HCT116 (cell line): ENCODE measurements at regions not wholly inside any gene's neighbourhood (a gene's known extent, or its start where the extent isn't known, plus 50 kb on each side); places are given as distances from the start of the nearest gene placed in this dataset.

Experiments
- ATAC-seq: fragments of 200-7000 bp; cut with Tn5 transposase; 2 replicates; pipeline ENCODE4 v1.9.1; 2020; ENCODE audit warnings: mild to moderate bottlenecking, moderate library complexity
- BruUV-seq: library from RNA; stranded (reverse); fragments of 400-500 nt; replicated peaks from 2 replicates; lab custom pipeline; 2021; lab: Mats Ljungman, UMichigan
- CTCF ChIA-PET: fragments of 300-600 bp; sonication (Branson Sonifier 250); formaldehyde crosslinking; loops from one replicate; lab custom pipeline; 2021; ENCODE audit warnings: antibody characterized with exemption; lab: Charles Lee
- POLR2A ChIA-PET: fragments of 300-600, 350-600 bp; sonication (Branson Sonifier 250); formaldehyde crosslinking; loops from one replicate; lab custom pipeline; 2021; ENCODE audit warnings: antibody characterized with exemption; lab: Charles Lee
- RAD21 ChIA-PET, 2 experiments: fragments of 300-600 bp; sonication (Branson Sonifier 250); formaldehyde crosslinking; loops; one replicate each; lab custom pipeline; 2023; ENCODE audit warnings: low total read pairs in 2 of 2; ENCODE audit not compliant: uncharacterized antibody in 2 of 2, unreplicated experiment in 2 of 2, low non-redundant PET in 1 of 2; lab: Charles Lee
- DNase-seq: peaks from one replicate; pipeline ENCODE4 v3.0.0-alpha.2; 2010; ENCODE audit warnings: low read depth, low spot score
- H2AFZ ChIP-seq: fragments of 200-600 bp; shearing (Covaris generic), sonication (generic); 2 replicates; pipeline ENCODE4 v1.6.1; 2017; ENCODE audit warnings: low read depth, mixed run types, mixed read lengths, antibody characterized with exemption, low read length; ENCODE audit not compliant: poor library complexity, severe bottlenecking
- H3K27ac ChIP-seq: 2 replicates; pipeline ENCODE4 v1.5.1; 2012; ENCODE audit warnings: low read depth, low read length
- H3K27me3 ChIP-seq: fragments of 200-600 bp; sonication (generic); 2 replicates; pipeline ENCODE4 v1.6.1; 2016; ENCODE audit warnings: mixed run types, low read length, mixed read lengths; ENCODE audit not compliant: insufficient read depth
- H3K36me3 ChIP-seq, 2 experiments: fragments of 200-500 bp in 1 of 2; fragments of 200-600 bp in 1 of 2; sonication (Bioruptor generic) in 1 of 2; sonication (generic) in 1 of 2; 2 replicates each; pipeline versions ENCODE4 v1.5.1 to v1.6.1; 2014 to 2016; ENCODE audit warnings: low read length in 2 of 2, inconsistent platforms in 1 of 2, mixed read lengths in 1 of 2, mixed run types in 1 of 2; ENCODE audit not compliant: insufficient read depth in 2 of 2, control insufficient read depth in 1 of 2
- H3K4me1 ChIP-seq, 2 experiments: fragments of 200-600 bp in 1 of 2; sonication (generic) in 1 of 2; 2 replicates each; pipeline versions ENCODE4 v1.5.1 to v1.6.1; 2012 to 2017; ENCODE audit warnings: low read length in 2 of 2, inconsistent platforms in 1 of 2, mild to moderate bottlenecking in 1 of 2, mixed read lengths in 1 of 2, mixed run types in 1 of 2, moderate library complexity in 1 of 2; ENCODE audit not compliant: insufficient read depth in 2 of 2, control insufficient read depth in 1 of 2
- H3K4me2 ChIP-seq: fragments of 200-600 bp; sonication (generic); 2 replicates; pipeline ENCODE4 v1.6.1; 2017; ENCODE audit warnings: mixed run types, low read length, mixed read lengths
- H3K4me3 ChIP-seq, 2 experiments: fragments of 200-600 bp in 1 of 2; sonication (generic) in 1 of 2; replicated peaks in 1 of 2; 2 replicates each; pipeline ENCODE4 v1.5.1; 2011 to 2016; ENCODE audit warnings: low read length in 2 of 2, control low read depth in 1 of 2, low read depth in 1 of 2, mild to moderate bottlenecking in 1 of 2, mixed read lengths in 1 of 2, mixed run types in 1 of 2
- H3K79me2 ChIP-seq: fragments of 200-600 bp; sonication (generic); 2 replicates; pipeline ENCODE4 v1.6.1; 2017; ENCODE audit warnings: mild to moderate bottlenecking, mixed run types, low read length, moderate library complexity, mixed read lengths; ENCODE audit not compliant: insufficient read depth
- H3K9ac ChIP-seq: fragments of 200-600 bp; sonication (generic); 2 replicates; pipeline ENCODE4 v1.6.1; 2016; ENCODE audit warnings: low read length, mixed read lengths
- H3K9me2 ChIP-seq: fragments of 200-600 bp; sonication (generic), shearing (Covaris generic); 2 replicates; pipeline ENCODE4 v1.6.1; 2017; ENCODE audit warnings: mixed run types, mild to moderate bottlenecking, moderate library complexity; ENCODE audit not compliant: insufficient read depth
- H3K9me3 ChIP-seq, 2 experiments: fragments of 200-500 bp in 1 of 2; fragments of 200-600 bp in 1 of 2; sonication (Bioruptor generic) in 1 of 2; sonication (generic) in 1 of 2; 2 replicates each; pipeline ENCODE4 v1.6.1; 2014 to 2017; ENCODE audit warnings: low read length in 2 of 2, mixed read lengths in 2 of 2, inconsistent platforms in 1 of 2, low read depth in 1 of 2, mild to moderate bottlenecking in 1 of 2, mixed run types in 1 of 2, moderate library complexity in 1 of 2; ENCODE audit not compliant: control insufficient read depth in 1 of 2, insufficient read depth in 1 of 2
- H4K20me1 ChIP-seq: fragments of 200-600 bp; sonication (generic), shearing (Covaris generic); 2 replicates; pipeline ENCODE4 v1.6.1; 2017; ENCODE audit warnings: mixed run types, mild to moderate bottlenecking, moderate library complexity; ENCODE audit not compliant: insufficient read depth
- CBX3 ChIP-seq: IDR thresholded peaks from 2 replicates; pipeline ENCODE4 v1.6.1; 2012; ENCODE audit warnings: low read depth
- CEBPB ChIP-seq: IDR thresholded peaks from 2 replicates; pipeline ENCODE4 v1.6.1; 2012; ENCODE audit warnings: low read depth
- CTCF ChIP-seq, 3 experiments: fragments of 200-600 bp in 1 of 3; sonication (generic) in 1 of 3; IDR thresholded peaks in 2 of 3; conservative IDR thresholded peaks in 1 of 3; 2 replicates each; pipeline ENCODE4 v1.5.1; 2012 to 2017; ENCODE audit warnings: low read depth in 2 of 3, low read length in 2 of 3, antibody characterized with exemption in 1 of 3, borderline replicate concordance in 1 of 3, control low read depth in 1 of 3, mild to moderate bottlenecking in 1 of 3, mixed read lengths in 1 of 3, mixed run types in 1 of 3, moderate library complexity in 1 of 3; ENCODE audit not compliant: insufficient read depth in 1 of 3
- EGR1 ChIP-seq: IDR thresholded peaks from 2 replicates; pipeline ENCODE4 v1.6.1; 2012; ENCODE audit warnings: low read depth
- ELF1 ChIP-seq: IDR thresholded peaks from 2 replicates; pipeline ENCODE4 v1.6.1; 2012; ENCODE audit warnings: low read depth, borderline replicate concordance
- EZH2 ChIP-seq: fragments of 200-600 bp; sonication (generic); IDR thresholded peaks from 2 replicates; pipeline ENCODE4 v1.6.1; 2017; ENCODE audit warnings: antibody characterized with exemption, mixed run types
- EZH2phosphoT487 ChIP-seq: fragments of 200-600 bp; IDR thresholded peaks from 2 replicates; pipeline ENCODE4 v1.6.1; 2018; ENCODE audit warnings: antibody characterized with exemption, borderline replicate concordance
- FOSL1 ChIP-seq: IDR thresholded peaks from 2 replicates; pipeline ENCODE4 v1.6.1; 2012; ENCODE audit warnings: low read depth
- MAX ChIP-seq: IDR thresholded peaks from 2 replicates; pipeline ENCODE4 v1.6.1; 2012
- POLR2A ChIP-seq: IDR thresholded peaks from 2 replicates; pipeline ENCODE4 v1.7.0; 2011; ENCODE audit warnings: borderline replicate concordance; ENCODE audit not compliant: insufficient read depth, insufficient read length; ENCODE audit errors: extremely low read depth
- POLR2AphosphoS5 ChIP-seq: IDR thresholded peaks from 2 replicates; pipeline ENCODE4 v1.6.1; 2011; ENCODE audit warnings: mild to moderate bottlenecking, low read depth, low read length, moderate library complexity
- SIN3A ChIP-seq: IDR thresholded peaks from 2 replicates; pipeline ENCODE4 v1.6.1; 2012; ENCODE audit warnings: low read depth
- SP1 ChIP-seq: IDR thresholded peaks from 2 replicates; pipeline ENCODE4 v1.6.1; 2012; ENCODE audit warnings: low read depth
- TCF7L2 ChIP-seq: IDR thresholded peaks from 2 replicates; pipeline ENCODE4 v1.7.0; 2011; ENCODE audit warnings: borderline replicate concordance, inconsistent platforms; ENCODE audit not compliant: insufficient read depth, insufficient read length; ENCODE audit errors: extremely low read depth
- YY1 ChIP-seq: IDR thresholded peaks from 2 replicates; pipeline ENCODE4 v1.6.1; 2011; ENCODE audit warnings: low read length, low read depth, moderate library complexity, mild to moderate bottlenecking; ENCODE audit not compliant: insufficient replicate concordance; ENCODE audit errors: extremely low read depth
- ZFX ChIP-seq: fragments of 450-650 bp; IDR thresholded peaks from 2 replicates; pipeline ENCODE4 v1.6.1; 2017
- ZNF274 ChIP-seq: fragments of 200-500 bp; sonication (Bioruptor generic); IDR thresholded peaks from 2 replicates; pipeline ENCODE4 v1.6.1; 2014; ENCODE audit warnings: mild to moderate bottlenecking, low read depth, low read length, inconsistent platforms
- intact Hi-C: fragments of 100-400 bp; cut with micrococcal nuclease; formaldehyde crosslinking; loops from 2 replicates; pipeline ENCODE4 v1.10.0; 2022
- TF ChIP-seq, protein P1 (sequence below): IDR thresholded peaks from 2 replicates; pipeline ENCODE4 v1.6.1; 2011; ENCODE audit warnings: mild to moderate bottlenecking, low read length, moderate library complexity; ENCODE audit not compliant: insufficient replicate concordance; ENCODE audit errors: extremely low read depth

GRCh38 chr4:59671037-59671436 lies 1529.1 kb upstream of the ADGRL3 start:
- ChIA-PET POLR2A (no interaction called here), RAD21 (no interaction called here), CTCF (no interaction called here)
- H3K27me3 ChIP-seq: no peaks in the 10 kb centered on the region
- no peaks in the 10 kb centered on the region for H3K36me3 ChIP-seq
- H3K9me3 ChIP-seq: peaks cover 0 to 13% of the 10 kb centered on the region in 2 experiments; a peak in 2 of 4 replicates
- no peak overlapping the region for H3K27ac ChIP-seq
- H2AFZ ChIP-seq: no peak overlapping the region
- H3K9me2 ChIP-seq: no peaks in the 10 kb centered on the region
- no peak for TF ChIP-seq EGR1
- no peak for TF ChIP-seq ZNF274
- TF ChIP-seq CEBPB: no peak
- no peak for TF ChIP-seq POLR2A
- TF ChIP-seq EZH2: no peak
- TF ChIP-seq EZH2phosphoT487: no peak
- no peak for TF ChIP-seq FOSL1
- no peak for TF ChIP-seq CTCF (IDR thresholded peaks at IDR 0.05 in 2 of 3, conservative IDR thresholded peaks at IDR 0.05 in 1 of 3; ENCODE audit: borderline replicate concordance in 1 of 3, insufficient read depth in 1 of 3, low read depth in 2 of 3, low read length in 2 of 3)
- TF ChIP-seq TCF7L2: no peak
- no peak for TF ChIP-seq MAX
- no peak for TF ChIP-seq SIN3A
- TF ChIP-seq SP1: no peak
- TF ChIP-seq ELF1: no peak
- no peak for TF ChIP-seq POLR2AphosphoS5
- TF ChIP-seq, protein P1, sequence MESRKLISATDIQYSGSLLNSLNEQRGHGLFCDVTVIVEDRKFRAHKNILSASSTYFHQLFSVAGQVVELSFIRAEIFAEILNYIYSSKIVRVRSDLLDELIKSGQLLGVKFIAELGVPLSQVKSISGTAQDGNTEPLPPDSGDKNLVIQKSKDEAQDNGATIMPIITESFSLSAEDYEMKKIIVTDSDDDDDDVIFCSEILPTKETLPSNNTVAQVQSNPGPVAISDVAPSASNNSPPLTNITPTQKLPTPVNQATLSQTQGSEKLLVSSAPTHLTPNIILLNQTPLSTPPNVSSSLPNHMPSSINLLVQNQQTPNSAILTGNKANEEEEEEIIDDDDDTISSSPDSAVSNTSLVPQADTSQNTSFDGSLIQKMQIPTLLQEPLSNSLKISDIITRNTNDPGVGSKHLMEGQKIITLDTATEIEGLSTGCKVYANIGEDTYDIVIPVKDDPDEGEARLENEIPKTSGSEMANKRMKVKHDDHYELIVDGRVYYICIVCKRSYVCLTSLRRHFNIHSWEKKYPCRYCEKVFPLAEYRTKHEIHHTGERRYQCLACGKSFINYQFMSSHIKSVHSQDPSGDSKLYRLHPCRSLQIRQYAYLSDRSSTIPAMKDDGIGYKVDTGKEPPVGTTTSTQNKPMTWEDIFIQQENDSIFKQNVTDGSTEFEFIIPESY: no peak
- TF ChIP-seq CBX3: no peak
- TF ChIP-seq YY1: no peak
- no peak for TF ChIP-seq ZFX
- intact Hi-C loops: no loop called here
- H3K4me2 ChIP-seq: no peak overlapping the region
- H4K20me1 ChIP-seq: no peaks in the 10 kb centered on the region
- H3K4me1 ChIP-seq: no peaks in the 10 kb centered on the region
- H3K79me2 ChIP-seq: no peaks in the 10 kb centered on the region
- no peak overlapping the region for H3K4me3 ChIP-seq
- ATAC-seq (no peak), DNase-seq (no peak)
- no peak overlapping the region for H3K9ac ChIP-seq
- no TSS peak for BruUV-seq
